Femur (tissue), 1 donor: ENCODE measurements at regions not wholly inside any gene's neighbourhood (a gene's known extent, or its start where the extent isn't known, plus 50 kb on each side); places are given as distances from the start of the nearest gene placed in this dataset.

ENCODE experiments used
- DNase-seq: peaks from one replicate; pipeline ENCODE4 v3.0.0-alpha.2; 2017

DNA sequence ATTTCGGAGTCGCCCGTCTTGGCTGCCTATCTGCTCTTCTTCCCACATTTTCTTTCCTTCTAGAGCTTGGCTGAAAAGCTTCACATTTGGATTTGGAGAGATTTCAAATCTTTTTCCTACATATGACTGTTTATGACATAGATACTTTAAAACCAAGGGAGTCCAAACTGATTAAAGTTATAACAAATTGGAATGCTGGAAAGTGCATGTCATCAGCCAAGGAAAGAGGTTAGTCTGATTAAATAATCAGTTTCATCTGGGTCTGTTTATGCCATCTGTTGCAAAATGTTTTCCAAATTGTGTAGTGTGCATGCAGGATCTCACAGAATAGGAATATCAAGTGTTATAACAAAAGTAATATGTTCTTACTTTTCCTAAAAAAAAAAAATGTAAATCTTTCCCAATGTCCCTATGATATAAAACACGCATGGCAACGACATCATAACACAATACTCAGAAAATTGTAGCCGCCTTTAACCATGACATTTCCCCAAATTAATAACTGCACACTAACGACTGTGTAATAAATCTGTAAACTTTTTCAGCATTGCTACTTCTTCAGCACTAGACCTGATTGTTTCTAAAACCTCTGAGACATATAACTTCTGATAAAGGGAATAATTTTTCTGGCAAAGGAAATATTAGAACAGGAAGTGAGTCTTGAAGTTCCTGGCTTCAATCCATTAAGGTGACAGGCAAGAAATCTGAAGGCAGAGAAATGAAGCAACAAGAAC, 230.2 kb upstream of the FOXQ1 start:
- no peak for DNase-seq

DNA sequence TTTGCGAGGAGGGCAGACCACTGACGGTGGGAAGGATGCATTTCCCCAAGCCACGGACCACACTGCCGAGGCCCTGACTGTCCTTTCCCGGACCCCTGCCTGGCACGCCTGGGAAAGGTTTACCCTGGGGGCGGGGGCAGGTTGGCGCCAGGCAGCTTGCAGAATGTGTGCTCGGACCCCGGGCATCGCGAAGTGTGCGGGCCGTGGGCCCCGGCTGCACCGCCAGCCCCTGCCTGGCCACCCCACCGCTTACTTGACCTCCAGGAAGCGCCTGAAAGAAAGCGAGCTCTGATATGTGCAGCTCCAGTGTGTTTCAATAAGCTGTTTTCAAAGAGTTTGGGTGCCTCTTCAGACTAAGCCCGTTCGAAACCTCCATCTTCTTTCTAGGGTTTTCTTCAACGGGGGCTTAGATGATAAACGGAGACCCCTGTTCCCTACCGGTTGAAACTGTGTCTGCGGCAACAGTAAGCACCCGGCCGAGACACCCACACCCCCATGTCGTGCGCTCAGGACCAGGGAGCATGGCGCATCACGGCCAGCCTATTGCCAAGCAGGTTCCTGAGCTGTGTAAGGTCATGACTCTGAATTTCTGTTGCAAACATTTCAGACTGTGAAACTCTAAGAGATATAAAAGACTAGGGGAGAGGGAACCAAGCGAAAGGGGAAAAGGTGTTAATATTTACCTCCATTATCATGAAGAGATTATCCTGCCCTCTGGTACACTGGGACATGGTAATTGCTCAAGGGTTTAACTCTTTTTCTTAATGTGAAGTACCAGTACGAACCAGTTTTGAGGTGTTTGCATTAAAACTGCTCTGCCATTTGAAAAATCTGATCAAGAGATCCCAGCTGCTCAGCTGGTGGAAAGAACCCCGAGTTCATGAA, 231.2 kb upstream of the FOXQ1 start:
- no peak for DNase-seq

DNA sequence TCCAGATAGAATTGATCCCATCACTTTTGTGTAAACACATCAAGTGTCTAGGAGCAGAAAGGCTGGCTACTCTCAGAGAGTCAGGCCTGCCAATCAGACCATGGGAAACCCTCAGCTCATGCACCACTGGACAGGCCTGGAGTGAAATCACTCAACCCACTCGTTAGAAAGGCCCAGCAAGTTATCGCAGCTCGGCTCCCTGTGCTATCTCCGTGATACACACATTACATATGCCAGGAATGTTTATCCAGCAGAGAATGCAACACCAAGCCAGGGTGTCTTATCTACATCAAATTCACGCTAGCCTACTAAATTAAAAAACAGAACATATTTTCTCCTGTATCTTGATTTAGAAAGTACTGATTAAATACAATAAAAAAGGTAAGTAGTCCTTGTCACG, 232.4 kb upstream of the FOXQ1 start:
- no peak for DNase-seq

DNA sequence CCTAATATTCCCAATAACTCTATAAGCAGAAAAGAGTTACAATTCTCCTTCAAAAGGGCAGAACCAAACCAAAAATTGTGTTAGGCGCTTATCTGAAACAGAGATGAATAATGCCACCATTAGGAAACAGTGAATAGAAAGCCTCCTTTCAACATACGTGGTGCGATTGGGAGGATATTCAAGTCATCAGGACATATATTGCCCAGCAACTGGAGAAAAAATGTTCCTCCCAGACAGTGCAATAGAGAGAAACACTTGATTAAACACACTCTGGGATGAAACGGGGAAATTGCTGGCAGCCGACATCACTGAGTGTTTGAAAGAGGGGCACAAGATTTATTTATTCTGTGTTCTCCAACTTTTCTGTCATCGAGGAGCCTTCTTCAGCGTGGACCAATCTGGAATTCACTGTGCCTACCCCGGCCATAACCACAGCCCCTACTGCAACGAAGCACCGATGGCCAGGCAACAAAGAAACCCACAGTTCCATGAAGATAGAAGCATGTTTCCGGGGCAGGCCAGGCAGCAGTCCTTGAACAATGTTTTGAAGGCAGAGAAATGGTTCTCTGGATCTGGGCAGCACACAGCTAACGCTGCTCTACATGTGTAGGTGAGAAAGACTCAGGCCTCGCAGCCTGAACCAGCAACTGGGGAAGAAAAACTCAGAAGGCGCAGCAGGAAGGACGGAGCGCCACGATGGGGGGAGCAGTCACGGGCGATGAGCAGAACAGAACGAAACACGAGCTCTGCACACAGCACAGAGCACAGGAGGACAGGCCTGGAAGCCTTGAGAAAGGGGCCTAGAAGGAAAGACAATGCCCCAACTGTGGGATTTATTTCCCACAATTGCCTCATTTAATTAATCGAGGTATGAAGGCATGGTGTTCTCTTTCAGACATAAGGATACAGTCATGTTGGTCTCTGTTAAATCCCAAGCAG, 234.2 kb upstream of the FOXQ1 start:
- DNase-seq: no peak

DNA sequence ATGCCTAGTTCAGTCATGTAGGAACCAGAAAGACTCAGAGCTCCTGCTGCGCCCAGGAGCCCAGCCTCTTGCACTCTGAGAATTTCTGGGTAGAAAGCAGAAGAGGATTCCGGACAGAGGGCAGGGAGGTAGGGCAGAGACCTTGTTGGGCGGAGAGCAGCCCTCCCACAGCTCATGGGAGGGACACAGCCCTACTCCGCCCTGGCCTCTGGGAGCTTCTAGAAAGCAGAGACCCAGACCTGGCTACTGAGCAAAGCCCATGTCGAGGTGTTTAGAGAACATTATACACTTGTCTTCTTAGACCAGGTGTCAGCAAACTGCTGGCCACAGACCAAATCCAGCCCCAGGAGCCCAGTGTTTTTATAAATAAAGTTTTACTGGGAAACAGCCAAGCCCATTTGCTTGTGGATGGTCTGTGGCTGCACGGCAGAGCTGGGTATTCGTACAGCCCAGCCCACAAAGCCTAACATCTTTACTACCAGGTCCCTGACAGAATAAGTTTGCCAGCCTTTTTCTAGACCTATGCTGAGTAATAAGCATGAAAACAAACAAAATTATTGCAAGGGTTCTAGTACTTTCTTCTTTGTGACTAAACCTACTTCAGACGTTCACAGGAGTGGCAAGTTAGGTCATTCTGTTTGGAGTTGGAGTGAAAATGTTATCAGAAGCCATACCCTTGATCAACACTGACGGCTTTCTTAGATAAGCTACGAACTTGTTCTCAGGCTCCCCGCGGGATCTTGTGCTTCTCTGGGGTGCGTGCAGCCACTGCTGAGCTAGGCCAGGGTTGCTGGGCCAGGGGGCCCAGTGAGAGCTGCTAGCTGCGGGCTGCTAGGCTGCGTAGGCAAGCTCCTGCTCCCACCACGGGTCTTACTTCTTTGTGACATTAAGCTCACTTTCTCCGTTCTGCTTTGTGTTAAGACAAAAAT, 235.1 kb upstream of the FOXQ1 start:
- no peak for DNase-seq

DNA sequence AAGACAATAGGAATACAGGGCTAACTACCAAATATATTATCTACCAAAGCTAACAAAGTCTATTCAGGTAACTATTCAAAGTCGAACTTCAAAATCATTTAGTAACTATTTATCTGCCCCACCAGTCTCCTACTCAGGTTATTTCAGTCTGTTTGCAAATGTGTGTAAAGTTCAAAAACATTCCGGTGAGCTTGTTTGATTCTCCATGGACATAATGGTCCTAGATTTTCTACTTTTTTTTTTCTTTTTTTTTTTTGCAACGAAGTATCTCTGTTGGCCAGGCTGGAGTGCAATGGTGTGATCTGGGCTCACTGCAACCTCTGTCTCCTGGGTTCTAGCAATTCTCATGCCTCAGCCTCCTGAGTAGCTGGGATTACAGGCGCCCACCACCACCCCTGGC, 236.0 kb upstream of the FOXQ1 start:
- no peak for DNase-seq

DNA sequence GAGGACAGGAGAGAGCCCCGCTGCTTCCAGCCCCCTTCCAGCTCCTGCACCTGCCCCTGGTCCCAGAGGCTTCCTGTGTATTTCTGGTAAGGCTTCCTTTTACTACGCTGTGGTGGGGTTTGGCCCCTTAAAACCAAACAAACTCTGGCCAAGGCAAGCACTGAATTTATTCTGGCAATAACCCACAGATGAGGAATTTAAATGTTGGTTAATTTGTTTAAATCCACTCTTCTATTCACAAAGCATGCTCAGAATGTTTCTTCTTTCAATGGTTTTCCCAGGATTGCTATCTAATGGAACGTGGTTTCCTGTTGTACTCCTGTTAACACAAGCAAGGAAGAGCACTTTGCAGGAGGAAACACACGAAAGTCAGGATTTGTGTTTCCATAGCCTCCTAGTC, 236.5 kb upstream of the FOXQ1 start:
- no peak for DNase-seq

DNA sequence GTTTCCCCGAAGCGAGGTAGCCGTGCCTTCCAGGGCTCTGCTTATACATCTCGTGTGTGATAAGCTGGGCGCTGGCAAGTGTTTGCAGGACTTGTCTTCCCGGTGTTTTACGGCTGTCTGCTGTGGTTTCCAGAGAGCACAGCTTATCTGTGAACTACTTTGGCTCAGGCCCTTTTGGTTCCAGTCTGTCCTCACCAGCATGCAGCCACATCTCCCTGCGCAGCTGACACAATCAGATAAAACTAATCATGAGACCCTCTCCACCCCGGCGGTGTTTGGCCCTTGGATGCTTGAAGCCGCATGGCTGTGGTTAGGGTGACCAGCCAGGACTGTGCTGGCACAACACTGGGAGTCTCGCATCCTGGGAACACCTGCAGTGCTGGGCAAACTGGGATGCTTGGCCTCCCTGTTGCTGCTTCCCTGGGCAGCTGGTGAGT, 241.8 kb upstream of the FOXQ1 start:
- DNase-seq: no peak

DNA sequence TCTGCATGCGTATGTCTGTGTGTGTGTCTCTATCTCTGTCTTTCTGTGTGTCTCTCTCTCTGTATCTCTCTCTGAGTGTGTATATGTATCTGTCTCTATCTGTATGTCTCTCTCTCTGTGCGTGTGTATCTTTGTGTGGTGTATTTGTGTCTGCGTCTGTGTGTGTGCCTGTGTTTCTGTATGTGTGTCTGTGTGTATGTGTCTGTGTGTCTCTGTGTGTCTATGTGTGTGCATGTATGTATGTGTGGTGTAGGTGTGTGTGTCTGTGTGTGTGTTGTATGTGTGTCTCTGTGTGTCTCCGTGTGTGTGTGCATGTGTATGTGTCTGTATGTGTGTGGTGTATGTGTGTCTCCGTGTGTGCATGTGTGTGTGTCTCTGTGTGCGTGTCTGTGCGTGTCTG, 243.0 kb upstream of the FOXQ1 start:
- no peak for DNase-seq

DNA sequence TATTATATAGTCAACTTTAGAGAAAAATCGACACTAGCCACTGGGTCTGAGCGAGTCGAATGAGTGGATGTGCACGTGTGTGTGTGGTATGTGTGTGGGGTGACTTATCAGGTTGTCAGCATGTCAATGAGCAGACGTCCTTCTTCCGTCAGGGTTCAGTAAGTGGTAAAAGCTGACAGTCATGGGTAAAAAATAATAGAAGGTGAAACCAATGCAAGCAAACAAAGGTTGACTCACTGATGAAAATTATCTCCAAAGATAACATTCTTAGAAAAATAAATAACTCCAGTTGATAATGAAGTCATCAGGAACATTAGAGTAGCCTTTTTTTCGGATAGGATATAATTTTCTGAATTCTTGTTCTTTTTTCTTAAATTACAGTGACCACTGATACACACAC, 243.8 kb upstream of the FOXQ1 start:
- no peak for DNase-seq

DNA sequence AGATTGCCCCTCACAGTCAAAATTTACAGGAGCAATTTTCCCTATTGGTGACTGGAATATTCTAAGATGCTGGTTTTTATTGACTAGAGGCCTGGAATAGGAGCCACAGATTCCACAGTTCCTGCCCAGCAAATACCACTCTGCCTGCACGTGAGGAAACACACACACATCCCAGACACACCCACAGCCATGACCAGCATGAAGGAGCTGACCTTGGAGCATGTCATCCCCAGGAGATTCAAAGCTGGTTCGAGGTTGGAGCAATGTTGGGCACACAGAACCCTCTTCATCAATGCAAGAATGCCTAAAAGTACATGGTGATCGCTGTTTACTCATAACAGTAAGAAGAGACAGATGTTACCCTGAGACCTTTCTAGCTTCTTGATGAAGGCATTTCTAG, 244.6 kb upstream of the FOXQ1 start:
- DNase-seq: no peak

DNA sequence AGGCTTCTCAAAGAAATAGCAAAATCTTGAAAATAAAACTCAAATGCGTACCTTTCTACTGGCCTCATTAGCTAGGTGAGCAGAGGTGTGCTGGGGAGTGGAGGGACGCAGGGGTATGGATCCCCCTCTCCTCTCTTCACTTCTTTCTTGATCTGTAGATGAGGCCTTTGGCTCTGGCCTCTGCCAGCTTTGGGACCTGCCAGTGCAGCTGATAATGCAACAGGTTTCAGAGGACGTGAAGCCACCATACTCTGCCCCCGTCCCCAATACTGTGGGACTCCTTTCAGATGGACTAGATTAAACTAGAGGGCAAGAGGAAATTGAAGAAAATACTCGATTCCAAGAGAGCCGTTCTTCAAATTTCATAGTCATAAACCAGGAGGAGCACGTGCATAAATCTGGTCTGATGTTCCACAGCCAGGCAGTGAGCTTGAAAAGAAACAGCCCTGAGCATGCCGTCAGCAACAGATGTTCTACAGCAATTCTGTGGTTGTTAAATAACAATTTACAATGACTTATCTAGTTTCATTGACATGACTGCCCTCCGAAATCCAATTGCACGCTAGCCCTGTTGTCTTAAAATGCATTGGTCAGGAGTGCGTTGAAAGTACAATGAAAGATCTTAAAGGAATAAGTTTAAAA, 245.3 kb upstream of the FOXQ1 start:
- DNase-seq: no peak

DNA sequence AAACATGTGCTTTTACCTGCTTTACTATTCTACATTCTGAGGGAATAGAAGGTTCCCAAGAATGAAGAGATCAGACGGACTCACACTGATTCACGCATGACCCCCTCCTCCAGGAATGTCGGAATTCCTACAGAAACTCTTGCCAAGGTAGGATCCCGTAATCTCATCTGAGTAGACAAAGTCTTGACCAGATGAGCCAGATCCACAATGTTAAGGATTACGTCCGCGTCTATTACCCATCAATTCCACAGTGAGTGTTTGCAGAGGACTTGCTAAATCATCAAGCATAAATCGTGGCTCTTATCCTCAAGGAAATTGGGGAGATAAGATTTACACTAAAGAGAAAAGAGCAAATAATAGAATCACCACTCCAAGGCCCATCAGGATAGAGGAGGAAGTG, 245.9 kb upstream of the FOXQ1 start:
- no peak for DNase-seq

DNA sequence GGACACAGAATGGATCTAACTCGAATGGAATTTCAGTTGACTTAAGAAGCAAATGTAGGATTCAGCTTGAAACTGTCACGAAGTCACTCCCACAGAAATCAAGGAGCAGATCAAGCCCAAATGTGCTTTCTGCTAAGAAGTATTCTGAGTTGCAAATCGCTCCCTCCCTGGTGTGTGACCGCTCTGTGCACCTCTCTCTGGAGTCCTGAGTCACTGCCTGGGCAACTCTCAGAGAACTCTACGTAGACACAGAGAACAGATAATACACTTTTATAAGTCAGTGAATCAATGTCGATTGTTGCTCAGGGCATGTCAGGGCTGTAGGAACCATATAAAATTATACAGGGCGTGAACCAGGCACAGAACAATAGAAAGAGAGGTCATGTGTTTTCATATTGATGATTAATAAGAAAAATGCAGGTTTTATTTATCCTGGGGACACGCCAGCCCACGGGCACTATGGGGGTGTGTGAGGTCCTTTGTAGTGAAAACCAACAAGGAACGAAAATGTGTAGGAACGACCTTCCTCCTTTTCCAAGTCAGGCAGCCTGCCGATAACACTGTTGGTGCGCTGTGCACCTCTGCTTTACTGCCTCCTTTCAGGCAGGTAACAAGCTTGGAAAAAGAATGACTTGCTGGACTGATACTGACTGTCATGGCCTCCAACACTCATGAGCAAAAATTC, 248.1 kb upstream of the FOXQ1 start:
- DNase-seq: no peak

DNA sequence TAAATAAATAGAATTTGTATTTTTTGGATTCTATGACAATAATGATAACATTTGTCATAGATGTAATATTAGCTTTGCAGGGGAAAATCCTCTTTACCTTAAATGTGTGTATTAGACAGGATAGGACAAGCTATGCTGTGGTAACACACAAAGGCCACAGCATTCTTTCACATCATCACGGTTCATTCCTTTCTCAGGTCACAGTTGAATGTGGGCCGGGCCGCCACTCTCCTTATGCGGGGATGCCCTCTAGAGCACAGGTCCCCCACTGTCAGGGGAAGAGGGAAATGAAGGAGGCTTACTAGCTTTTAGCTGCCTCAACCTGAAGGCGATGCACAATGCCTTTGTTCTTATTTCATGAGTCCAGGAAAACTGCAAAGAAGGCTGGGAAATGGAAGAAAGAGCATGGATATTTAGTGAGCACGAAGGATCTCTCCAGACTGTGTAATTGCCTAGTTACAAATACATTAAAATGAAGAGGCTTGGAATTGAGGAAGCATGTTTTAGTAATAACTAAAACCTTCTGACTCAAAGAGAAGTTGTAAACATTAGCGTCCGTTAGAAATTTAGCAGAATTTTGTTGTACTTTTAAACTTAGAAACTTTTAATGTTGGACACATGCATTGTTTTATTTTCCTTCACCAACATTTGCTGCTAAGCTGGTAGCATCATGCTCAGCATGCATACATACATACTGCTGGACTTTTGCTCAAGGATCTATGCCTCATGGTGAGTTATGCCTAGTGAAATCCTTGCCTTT, 248.9 kb upstream of the FOXQ1 start:
- no peak for DNase-seq

DNA sequence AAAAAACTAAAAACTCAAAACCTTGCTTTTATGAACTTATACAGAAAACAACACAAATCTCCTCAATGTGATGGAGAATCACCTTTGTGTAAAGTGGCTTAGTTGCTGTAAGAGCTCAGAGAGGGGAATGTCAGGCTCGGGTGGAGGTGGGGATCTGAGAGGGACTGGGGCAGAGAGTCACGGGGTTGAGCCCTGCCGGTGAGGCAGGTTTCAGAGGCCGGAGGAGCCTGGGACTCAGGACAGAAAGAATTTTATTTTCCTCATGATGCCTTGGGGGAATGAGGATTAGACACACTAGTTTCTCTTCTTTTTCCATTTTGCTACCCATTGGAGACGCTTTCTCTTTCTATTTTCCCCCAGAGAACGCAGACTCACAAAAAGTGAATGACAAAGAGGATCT, 252.3 kb upstream of the FOXQ1 start:
- no peak for DNase-seq

DNA sequence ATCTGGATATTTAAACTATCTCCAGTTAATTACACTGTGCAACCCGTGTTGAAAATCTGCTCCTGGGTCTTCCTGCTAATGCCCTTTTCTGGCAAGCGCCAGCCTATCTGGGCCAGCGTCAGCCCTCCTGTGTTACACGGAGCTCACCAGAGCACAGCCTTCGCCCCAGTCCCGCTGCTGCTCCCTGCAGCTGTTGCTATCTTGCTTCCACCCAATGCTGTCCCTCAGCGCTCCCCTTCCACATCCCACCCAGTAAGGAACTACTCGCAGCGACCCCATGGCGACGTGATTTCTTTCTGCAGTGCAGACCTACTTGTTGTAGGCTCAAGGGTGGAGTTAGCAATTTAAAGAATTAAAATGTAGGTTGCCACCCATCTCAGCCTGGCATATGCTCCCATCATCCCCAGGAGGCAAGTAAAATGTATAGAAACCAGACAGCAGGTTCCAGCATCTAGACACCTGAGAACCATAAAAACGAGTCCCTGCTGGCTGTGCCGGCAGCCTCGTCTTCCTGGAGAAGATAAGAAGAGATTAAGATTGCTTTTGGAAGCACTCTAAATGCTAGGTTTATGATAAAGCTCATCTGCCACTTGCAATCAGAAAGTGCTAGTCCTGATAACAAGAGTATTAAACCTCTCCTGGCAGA, 254.3 kb upstream of the FOXQ1 start:
- DNase-seq: no peak

DNA sequence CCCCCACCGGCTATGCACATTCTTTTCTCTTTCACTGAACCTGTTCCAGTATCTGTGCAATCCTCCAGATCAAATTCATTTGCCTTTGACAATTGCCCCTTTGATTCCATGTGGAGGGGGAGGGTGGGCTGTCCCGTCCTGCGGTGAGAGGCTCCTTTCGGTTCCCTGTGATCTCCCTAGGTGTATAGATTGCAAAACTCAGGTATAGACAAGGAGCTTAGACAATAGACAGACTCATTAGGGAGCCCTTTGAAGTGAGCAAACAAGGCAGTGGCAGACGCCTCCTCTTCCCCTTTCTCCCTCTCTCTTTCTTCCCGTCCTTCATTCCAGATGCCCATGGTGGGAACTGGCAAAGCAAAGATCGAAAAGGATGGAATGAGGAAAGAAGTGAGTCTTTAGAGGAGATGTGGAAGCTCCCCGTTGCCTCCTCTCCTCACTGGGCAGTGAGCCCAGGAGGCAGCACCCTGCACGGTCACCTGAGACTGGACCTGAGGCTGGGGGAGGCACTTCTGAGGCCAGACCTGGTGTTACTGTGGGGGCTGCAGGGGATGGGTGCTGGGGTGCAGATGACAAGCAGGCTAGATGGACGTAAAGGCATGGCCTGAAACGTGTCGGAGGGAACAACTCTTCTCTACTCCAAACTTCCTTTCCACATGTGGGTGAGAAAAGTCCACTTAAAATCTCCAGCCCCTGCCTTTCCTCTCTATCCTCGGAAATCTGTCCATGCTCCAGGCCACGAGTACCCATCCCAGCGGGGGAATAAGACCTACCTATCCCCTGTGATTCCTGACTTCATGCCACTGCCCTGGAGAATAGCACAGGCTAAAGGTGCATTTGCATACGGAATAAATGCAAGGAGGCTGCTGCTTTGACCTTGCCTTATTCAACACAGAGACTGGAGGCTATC, 256.6 kb upstream of the FOXQ1 start:
- DNase-seq: no peak

DNA sequence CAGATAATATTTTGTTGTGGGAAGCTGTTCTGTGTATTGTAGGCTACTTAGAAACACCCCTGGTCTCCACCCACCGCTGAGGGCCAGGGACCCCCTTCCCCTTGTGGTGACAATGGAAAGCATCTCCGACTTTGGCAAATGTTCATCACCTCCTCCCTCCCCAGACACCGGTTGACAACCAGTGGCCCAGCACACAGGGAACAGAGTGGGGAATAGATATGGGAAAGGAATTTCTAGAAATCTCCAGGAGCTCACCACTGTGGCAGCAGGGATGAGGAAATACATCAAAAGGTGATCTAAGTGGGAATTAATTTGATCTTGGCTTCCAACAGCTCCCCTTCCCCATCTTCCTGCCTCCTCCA, 257.3 kb upstream of the FOXQ1 start:
- no peak for DNase-seq
